DND-41 (cell line): ENCODE measurements at regions not wholly inside any gene's neighbourhood (a gene's known extent, or its start where the extent isn't known, plus 50 kb on each side); places are given as distances from the start of the nearest gene placed in this dataset.

Experiments
- ATAC-seq: fragments of 200-7000 bp; cut with Tn5 transposase; 3 replicates; pipeline ENCODE4 v1.9.1; 2021; ENCODE audit warnings: low read depth; ENCODE audit not compliant: insufficient read depth
- DNase-seq: peaks from one replicate; pipeline ENCODE4 v3.0.0-alpha.2; 2020
- H2AFZ ChIP-seq: 2 replicates; pipeline ENCODE4 v1.6.0; 2012; ENCODE audit warnings: low read depth, low read length
- H3K27ac ChIP-seq: 2 replicates; pipeline ENCODE4 v1.5.1; 2012; ENCODE audit warnings: low read length, inconsistent platforms
- H3K27me3 ChIP-seq: fragments of 200-600 bp; sonication (generic); 2 replicates; pipeline ENCODE4 v1.6.0; 2012; ENCODE audit warnings: low read length, mild to moderate bottlenecking, inconsistent platforms; ENCODE audit not compliant: insufficient read depth, poor library complexity
- H3K36me3 ChIP-seq: 2 replicates; pipeline ENCODE4 v1.5.1; 2012; ENCODE audit warnings: low read length, inconsistent platforms; ENCODE audit not compliant: insufficient read depth
- H3K4me1 ChIP-seq: 2 replicates; pipeline ENCODE4 v1.5.1; 2012; ENCODE audit warnings: mild to moderate bottlenecking, low read length; ENCODE audit not compliant: insufficient read depth
- H3K4me2 ChIP-seq: 2 replicates; pipeline ENCODE4 v1.6.0; 2012; ENCODE audit warnings: mild to moderate bottlenecking, moderate library complexity, low read length, inconsistent platforms; ENCODE audit not compliant: insufficient read depth
- H3K4me3 ChIP-seq, 2 experiments: fragments of 200-600 bp in 1 of 2; shearing (Covaris generic) in 1 of 2; 2 replicates each; pipeline ENCODE4 v1.5.1; 2012 to 2016; ENCODE audit warnings: inconsistent platforms in 2 of 2, low read length in 2 of 2, mild to moderate bottlenecking in 2 of 2, low read depth in 1 of 2, moderate library complexity in 1 of 2
- H3K79me2 ChIP-seq: 2 replicates; pipeline ENCODE4 v1.6.0; 2012; ENCODE audit warnings: low read length, inconsistent platforms; ENCODE audit not compliant: insufficient read depth
- H3K9ac ChIP-seq: 2 replicates; pipeline ENCODE4 v1.6.0; 2012; ENCODE audit warnings: low read depth, mild to moderate bottlenecking, inconsistent platforms, low read length, moderate library complexity
- H3K9me3 ChIP-seq: 2 replicates; pipeline ENCODE4 v1.5.1; 2012; ENCODE audit warnings: low read length, moderate library complexity, mild to moderate bottlenecking, inconsistent platforms; ENCODE audit not compliant: insufficient read depth, severe bottlenecking
- H4K20me1 ChIP-seq: 2 replicates; pipeline ENCODE4 v1.6.0; 2012; ENCODE audit warnings: low read length; ENCODE audit not compliant: insufficient read depth
- CTCF ChIP-seq: IDR thresholded peaks from 2 replicates; pipeline ENCODE4 v1.5.1; 2012; ENCODE audit warnings: borderline replicate concordance, low read length, moderate library complexity, mild to moderate bottlenecking; ENCODE audit not compliant: poor library complexity, severe bottlenecking; ENCODE audit errors: extremely low read depth
- EZH2 ChIP-seq: IDR thresholded peaks from 3 replicates; pipeline ENCODE4 v1.6.1; 2012; ENCODE audit warnings: borderline replicate concordance, low read depth, mild to moderate bottlenecking, moderate library complexity, low read length, inconsistent platforms; ENCODE audit not compliant: severe bottlenecking

- ATAC-seq, result no peak
- TF ChIP-seq CTCF (no peak), EZH2 (no peak)
- DNase-seq, result no peak
- H3K9me3 ChIP-seq, result no peaks in the 10 kb centered on the region
- H3K36me3 ChIP-seq, result no peaks in the 10 kb centered on the region
- no peaks in the 10 kb centered on the region for H3K27me3 ChIP-seq
- H3K27ac ChIP-seq, result no peak overlapping the region
- no peak overlapping the region for H3K4me3 ChIP-seq
- H3K4me2 ChIP-seq, result no peak overlapping the region
- no peaks in the 10 kb centered on the region for H3K4me1 ChIP-seq
- no peaks in the 10 kb centered on the region for H4K20me1 ChIP-seq
- H2AFZ ChIP-seq, result no peak overlapping the region
- H3K79me2 ChIP-seq, result no peaks in the 10 kb centered on the region
- H3K9ac ChIP-seq, result no peak overlapping the region
Observed at GRCh38 chr10:9636216-9636615, 1381.5 kb upstream of the CELF2 start.

- no peaks in the 10 kb centered on the region for H3K9me3 ChIP-seq
- DNase-seq, result no peak
- H3K9ac ChIP-seq, result no peak overlapping the region
- H3K36me3 ChIP-seq, result no peaks in the 10 kb centered on the region
- H3K79me2 ChIP-seq, result no peaks in the 10 kb centered on the region
- no peak for TF ChIP-seq EZH2
- no peak for TF ChIP-seq CTCF
- no peaks in the 10 kb centered on the region for H4K20me1 ChIP-seq
- H3K4me2 ChIP-seq, result no peak overlapping the region
- no peak overlapping the region for H3K4me3 ChIP-seq
- H3K27ac ChIP-seq, result no peak overlapping the region
- ATAC-seq, result no peak
- H3K4me1 ChIP-seq, result no peaks in the 10 kb centered on the region
- no peak overlapping the region for H2AFZ ChIP-seq
- H3K27me3 ChIP-seq, result no peaks in the 10 kb centered on the region
Observed at GRCh38 chr10:9643782-9644181, 1373.9 kb upstream of the CELF2 start.

- H2AFZ ChIP-seq, result no peak overlapping the region
- no peaks in the 10 kb centered on the region for H3K27me3 ChIP-seq
- H4K20me1 ChIP-seq, result no peaks in the 10 kb centered on the region
- H3K4me1 ChIP-seq, result no peaks in the 10 kb centered on the region
- ATAC-seq, result no peak
- H3K4me2 ChIP-seq, result no peak overlapping the region
- H3K27ac ChIP-seq, result no peak overlapping the region
- H3K36me3 ChIP-seq, result no peaks in the 10 kb centered on the region
- no peaks in the 10 kb centered on the region for H3K79me2 ChIP-seq
- H3K9me3 ChIP-seq, result no peaks in the 10 kb centered on the region
- DNase-seq, result no peak
- no peak overlapping the region for H3K4me3 ChIP-seq
- TF ChIP-seq EZH2 (no peak), CTCF (no peak)
- no peak overlapping the region for H3K9ac ChIP-seq
Observed at GRCh38 chr10:9645404-9645803, 1372.3 kb upstream of the CELF2 start.
